HG03432 (cell line): ENCODE measurements at regions not wholly inside any gene's neighbourhood (a gene's known extent, or its start where the extent isn't known, plus 50 kb on each side); places are given as distances from the start of the nearest gene placed in this dataset.

ENCODE experiments used
- ATAC-seq: cut with Tn5 transposase; IDR thresholded peaks from one replicate; pipeline ENCODE4 v1.9.1; 2021; ENCODE audit warnings: mild to moderate bottlenecking, moderate library complexity; ENCODE audit not compliant: unreplicated experiment

DNA sequence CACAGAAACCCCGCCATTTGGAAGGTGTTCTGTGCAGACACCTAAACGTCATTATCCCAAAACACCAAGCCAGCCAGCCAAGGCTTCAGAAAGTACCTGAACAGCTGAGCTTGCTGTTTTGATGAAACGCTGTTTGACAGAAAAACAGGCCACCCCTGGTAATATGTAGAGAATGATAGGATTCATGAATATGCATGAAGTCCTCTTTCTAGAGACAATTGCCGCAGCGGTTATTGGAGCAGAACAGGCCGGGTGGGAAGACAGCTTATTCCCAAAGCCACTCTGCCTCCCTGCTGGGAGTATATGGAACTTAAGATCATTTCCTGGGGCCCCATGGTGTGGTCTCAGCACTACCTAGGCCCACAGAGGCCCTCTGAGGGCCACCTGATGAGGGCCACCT, 229.5 kb downstream of the UQCRFS1 start:
- no peak for ATAC-seq

DNA sequence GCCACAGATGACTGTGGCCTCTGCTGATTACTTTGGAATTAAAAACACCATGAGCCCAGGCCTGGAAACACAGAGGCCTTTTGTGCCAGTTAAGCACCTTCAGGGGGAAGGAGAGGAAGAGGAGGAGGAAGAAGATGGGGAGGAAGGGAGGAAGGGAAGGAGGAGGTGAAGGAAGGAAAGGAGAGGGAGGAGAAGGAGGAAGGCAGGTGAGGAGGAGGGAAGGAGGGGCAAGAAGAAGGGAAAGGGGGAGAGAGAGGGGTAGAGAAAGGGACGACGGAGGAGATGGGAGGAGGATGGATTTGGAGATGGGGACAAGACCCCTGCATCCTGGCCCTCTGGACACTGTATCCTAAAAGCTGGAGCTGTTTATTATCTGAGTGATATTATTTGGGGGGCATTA, 231.0 kb downstream of the UQCRFS1 start:
- no peak for ATAC-seq

DNA sequence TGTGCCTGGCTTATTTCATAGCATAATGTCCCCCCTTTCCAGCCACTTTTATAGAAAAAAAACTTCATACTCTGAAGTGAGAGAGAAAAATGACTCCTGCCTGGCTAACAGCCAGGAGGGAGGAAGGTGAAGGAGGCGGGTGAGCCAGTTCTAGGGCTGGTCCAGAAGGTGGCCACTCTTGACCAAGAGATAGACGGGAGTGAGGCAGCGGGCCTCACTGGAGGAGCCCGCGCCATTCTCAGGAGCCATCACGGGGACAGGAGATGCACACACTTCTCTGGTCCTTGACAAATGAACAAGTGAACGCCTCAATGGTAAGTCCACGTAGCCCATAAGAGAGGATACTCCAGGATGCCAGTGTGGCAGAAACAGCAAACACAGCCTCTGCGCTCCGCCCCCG, 231.4 kb downstream of the UQCRFS1 start:
- ATAC-seq, result no peak

DNA sequence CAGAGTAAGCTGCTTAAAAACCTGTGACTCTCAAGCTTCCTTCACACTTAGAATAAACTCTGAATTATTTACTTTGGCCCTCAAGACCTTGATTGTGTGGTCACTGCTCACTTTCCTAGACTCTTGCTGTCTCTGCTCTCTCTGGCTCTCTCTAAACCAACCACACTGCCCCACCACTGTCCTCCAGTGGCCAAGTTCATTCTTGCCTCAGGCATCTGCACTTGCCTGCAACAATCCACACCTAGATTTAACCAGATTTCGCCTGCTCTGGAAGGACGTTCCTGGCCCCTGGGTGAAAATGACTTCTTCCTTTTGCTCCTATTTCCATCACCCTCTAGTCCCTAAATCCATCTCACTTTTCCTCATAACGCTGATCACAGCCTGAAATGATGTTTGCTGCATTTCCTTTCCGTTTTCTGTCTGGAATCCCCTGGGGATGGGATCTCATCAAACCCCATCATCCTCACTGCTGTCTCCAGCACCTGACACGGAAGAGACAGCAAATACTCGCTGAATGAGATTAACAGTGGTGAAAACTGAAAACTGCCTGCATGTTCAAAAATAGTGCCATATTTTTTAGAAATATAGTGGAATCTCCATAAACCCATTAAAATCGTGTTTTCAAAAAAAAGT, 232.6 kb downstream of the UQCRFS1 start:
- no peak for ATAC-seq

DNA sequence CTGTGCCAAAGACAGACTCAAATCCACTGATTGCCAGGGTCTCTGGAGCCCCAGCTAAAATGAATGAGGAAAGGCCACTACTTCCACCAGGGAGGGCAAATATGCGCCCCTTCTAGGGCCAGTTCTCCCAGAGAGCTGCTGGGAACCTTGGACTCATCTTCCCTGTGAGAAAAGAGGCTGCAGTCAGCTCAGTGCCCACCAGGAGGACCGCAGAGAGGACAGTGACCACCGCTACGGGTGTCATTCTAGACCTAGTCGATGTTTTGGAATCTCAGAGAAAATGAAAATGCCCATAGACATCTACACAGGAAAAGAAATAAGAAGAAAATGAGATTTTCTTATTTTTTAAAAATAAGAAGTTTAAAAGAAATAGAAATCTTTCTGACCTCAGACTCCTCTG, 235.1 kb downstream of the UQCRFS1 start:
- no peak for ATAC-seq

DNA sequence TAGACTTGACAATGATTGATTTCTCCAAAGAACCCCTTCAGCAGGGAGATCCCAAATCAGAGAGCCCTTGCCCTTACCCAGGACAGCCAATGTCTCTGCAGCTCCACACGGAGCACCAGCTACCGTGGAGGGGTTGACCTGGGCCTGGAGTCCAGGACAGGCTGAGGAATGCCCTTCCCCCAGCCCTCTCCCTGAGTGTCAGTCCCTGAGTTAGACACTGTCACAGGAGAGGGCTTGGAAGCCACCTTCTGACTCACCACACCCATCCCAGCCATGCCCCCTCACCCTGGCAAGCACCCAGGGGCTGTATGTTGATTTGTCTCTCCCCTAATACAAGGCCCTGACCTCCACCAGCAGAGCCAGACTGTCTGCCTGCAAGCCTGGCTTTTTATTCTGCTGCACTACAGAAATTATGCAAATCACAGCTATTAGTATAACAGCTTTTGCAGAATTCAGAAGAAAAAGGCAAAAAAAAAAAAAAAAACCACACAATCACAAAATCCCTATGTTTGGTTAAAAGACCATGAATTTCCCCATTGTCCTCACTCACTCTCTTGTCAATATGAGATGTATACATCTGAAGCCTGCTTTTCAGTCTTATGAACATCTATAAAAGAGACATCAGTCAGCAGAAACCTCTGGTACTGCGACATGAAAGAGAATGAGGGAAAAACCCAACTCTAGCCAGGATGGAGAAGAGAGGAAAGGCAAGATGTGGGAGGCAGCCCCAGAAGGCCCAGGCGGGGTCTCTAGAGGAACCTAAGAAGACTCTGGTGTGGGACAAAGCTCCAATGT, 240.7 kb downstream of the UQCRFS1 start:
- no peak for ATAC-seq

DNA sequence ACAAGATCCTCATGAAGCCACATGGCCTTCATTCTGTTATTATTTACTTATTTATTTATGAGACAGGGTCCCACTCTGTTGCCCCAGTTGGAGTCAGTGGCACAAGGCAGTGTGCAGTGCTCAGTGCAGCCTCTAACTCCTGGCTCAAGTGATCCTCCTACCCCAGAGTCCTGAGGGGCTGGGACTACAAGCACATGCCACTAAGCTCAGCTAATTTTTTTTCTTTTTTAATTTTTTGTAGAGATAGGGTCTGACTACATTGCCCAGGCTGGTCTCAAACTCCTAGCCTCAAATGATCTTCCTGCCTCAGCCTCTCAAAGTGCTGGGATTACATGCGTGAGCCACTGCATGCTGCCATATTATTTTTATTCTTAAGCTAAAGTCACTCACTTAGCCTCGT, 241.4 kb downstream of the UQCRFS1 start:
- no peak for ATAC-seq

DNA sequence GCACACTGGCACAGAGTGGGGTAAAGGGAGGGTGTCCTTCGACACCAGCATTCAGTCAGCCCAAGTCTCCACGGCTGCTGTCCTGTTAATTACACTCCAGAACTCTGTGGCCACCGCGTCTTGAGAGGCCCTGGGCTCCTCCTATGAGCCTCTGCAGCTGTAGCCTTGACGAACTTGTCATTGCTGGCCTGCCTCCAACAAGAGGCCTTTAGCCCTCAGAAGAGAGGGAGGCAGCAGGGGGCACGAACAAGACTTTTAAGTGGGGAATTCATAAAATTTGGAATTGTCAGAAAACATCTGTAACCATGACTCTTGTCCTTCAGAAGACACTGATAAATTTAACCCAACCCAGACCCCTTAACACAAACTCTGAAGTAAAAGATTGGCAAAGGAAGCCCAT, 241.9 kb downstream of the UQCRFS1 start:
- no peak for ATAC-seq

DNA sequence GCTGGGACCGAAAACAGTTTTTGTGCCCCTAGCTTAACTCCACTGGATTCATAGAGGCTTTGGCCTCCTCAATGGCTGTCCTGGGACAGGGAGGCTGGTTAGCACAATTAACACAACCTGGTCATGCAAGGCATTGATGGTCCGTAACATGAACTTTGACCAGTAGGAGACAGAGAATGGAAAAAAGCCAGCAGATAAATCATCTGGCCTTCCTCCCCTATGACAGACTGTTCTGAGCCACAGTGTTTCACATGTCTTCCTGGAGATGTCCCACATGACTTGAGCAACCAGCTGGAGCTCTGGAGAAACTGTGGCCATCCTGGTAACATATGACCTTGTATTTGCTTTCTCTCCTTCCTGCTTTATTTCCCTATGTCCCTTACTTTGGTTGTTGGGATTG, 244.2 kb downstream of the UQCRFS1 start:
- no peak for ATAC-seq

DNA sequence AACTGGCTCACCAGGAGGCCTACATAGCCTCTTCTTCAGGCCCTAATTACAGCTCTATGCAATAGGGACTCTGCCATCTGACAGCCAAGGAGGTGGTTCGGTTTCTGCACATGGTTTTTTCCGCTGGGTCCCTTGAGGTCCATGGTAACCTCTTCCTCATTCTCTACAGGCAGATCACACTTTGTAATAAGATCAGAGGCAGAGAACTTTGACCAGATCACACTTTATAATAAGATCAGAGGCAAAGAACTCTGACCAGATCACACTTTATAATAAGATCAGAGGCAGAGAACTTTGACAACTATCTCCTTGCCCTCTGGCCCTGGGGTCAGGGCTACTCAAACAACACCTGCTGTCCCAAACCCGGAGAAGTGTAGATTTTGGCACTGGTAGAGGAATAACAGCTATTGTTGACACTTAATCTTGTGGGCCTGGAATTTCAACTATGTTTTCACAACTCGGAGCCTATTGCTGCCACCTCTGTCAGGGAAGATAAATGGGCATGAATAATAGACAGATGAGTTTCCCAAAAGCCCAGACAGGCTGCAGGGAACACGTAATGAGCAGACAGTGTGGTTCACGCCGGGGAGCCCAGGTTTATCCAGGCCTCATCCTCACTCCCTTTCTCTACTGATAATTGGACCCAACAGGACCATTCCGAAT, 246.1 kb downstream of the UQCRFS1 start:
- ATAC-seq, result no peak

DNA sequence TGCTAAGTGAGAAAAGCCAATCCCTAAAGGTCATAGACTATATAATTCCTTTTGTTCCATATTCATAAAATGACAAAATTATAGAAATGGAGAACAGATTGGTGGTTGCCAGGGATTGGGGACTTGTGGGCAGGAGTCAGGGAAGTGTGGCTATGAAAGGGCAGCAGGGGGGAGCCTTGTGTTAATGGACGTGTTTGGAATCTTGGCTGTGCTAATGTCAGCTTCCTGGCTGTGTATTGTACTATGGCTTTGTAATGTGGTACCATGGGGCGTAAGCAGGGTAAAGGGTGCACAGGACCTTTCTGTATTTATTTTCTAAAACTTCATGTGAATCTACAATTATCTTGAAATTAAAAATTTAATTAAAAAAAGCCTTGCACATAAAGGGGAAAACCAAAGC, 248.5 kb downstream of the UQCRFS1 start:
- ATAC-seq, result no peak

DNA sequence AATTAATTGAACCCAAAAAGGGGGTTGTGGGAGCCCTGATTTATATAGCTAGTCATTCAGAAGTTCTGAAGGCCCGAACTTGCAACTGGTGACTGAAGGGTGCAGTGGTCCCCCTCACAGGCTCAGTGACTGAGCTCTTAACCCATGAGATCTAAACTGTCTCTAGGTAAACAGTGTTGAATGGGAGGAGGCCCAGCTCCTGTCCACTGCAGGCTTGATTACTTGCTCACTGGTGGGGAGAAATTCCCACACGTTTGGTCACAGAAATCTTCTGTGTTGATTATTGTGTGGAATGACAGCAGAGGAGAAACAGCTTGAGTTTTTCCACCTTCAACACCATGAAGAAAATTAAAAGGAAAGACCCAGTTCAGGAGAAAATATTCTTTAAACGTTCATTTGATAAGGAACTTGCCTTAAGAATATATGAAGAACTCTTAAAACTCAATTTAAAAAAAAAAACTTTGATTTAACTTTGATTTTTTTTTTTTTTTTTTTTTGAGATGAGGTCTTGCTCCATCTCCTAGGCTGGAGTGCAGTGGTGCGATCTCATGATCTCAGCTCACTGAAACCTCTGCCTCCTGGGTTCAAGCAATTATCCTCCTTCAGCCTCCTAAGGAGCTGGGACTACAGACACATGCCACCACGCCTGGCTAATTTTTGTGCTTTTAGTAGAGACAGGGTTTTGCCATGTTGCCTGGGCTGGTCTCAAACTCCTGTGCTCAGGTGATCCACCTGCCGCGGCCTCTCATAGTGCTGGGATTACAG, 249.3 kb downstream of the UQCRFS1 start:
- no peak for ATAC-seq

DNA sequence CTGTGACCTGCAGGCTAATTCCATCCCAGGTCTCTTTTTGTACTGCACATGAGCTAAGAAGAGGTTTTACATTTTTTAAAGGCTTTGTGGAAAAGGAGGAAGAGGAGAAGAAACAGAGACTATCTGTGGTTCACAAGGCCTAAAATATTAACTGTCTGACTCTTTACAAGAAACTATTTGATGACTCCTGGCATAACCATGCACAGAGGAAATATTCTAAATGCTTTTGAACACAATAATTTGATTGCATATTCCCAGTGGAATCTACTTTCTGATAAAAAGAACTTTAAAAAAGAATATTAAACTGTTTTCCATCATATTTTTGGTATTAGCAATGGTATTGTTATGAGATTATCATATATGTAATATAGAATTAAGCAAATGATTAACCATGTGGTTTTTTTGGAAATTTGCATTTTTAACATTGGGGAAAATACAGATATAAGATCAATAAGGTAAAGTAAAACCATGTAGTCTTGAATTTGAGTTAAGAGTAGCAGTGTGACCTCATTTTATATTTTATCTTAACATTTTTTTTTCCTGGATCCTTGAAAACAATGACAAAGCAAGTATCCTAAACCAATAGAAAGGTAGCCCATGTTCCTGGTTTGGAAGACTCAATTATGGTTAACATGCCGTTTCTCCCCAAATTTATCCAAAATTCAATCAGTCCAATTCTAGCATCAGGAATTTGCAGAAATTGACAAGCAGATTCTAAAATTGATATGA, 251.0 kb downstream of the UQCRFS1 start:
- ATAC-seq, result no peak

DNA sequence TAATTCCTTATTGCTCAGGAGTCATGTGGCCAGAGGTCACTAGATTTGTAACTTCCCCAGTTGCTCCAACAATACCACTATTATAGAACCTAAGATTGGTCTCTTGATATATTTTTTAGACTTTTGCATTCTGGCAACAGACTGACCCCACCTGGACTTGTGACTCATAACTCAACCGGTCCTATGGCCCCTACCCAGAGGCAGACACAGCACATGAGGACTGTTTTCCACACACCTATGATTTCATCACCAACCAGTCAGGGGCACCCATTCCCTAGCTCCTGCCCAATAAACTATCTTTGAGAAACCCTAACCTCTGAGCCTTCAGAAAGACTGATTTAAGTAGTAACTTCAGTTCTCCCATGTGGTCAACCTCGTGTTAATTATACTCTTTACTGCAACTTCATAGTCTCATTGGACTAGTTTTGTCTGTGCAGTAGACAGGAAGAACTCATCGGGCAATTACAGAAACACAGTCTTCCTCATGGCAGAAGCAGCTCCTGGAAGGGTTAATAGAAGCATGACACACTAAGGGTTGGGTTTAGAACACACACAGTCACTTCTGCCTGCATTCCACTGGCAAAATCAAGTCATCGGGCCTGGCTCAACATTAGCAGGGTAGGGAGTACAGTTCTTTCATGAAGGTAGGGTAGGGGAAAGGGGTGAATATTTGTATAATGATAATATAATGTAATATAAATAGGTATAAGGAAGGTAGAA, 251.8 kb downstream of the UQCRFS1 start:
- no peak for ATAC-seq

DNA sequence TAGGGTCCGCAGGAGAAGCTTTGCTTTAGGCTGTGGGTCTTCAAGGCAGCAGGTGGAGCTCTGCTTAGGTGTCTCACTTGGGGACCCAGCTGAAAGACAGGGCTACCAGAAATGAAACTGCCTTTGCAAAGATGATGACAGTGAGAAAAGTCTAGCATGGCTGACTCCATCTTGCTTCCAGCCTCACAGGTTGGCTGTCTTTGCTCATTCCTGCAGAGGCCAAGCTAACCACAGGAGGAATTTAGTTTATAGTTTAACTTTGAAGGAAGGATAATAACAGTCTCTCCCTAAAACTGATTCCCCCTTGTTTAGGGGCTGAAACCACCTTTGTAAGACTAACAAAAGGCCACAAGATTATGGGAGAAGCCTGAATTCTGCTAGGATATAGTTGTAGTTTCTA, 252.4 kb downstream of the UQCRFS1 start:
- no peak for ATAC-seq

DNA sequence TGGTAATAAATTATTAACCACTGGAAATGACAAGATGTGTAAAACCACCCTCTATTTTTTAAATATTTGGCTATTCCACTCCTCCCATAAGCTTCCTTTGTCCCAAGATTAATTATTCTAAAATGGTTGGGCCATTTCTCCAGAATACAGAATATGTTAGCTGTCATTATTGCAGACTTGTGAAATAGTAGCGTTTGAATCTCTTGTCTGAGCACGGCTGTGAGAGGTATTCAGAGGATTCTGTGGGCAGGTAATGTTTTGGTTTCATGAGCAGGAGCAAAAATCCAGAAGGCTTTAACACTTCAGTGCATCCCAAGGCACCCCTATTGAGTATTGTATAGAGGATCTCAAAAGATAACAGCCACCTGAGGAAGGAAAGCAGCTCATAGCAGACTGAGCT, 256.0 kb downstream of the UQCRFS1 start:
- no peak for ATAC-seq

DNA sequence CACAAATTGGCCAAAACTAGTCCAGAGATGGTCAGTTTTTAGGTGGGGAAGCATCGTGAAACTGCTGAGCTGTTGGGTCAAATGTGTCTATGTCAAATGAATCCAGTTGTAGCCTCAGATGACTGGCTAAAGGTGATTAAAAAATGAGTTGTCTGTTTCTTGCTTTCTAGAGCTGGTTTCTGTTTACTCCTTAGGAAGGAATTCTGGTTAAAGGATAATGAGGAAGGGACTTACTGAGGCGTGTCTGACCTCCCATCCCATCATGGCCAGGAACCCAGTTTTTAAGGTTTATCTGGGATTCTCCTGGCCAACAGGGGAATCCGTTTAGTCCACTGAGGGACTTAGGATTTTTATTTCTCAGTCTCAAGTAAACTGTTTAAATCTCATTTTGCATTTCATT, 256.5 kb downstream of the UQCRFS1 start:
- no peak for ATAC-seq

DNA sequence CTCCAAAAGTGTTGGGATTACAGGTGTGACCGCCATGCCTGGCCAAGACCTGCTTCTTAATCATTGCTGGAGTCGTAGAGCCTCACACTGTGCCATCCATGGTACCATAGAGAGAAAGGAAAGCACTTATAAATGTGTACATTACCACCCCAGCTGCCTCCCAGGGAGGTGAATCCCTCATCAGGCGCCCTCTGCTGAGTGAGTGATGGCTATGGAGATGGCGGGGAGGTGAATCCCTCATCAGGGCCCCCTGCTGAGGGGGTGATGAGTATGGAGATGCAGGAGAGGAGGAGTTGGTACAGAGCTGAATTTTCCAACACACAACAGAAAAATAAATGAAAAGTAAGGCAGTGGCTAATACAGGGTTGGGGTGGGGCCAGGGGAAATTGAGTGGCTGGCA, 263.4 kb downstream of the UQCRFS1 start:
- ATAC-seq, result no peak

DNA sequence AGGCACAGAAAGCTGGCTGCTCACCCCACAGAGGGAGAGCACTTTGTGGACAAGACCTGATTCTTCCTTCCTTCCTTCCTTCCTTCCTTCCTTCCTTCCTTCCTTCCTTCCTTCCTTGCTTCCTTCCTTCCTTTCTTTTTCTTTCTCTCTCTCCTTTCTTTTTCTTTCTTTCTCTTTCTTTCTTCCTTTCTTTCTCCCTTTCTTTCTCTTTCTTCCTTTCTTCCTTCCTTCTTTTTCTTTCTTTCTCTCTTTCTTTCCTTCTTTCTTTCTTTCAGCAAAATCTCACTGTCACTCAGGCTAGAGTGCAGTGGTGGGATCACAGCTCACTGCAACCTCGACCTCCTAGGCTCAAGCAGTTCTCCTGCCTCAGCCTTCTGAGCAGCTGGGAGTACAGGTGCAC, 263.9 kb downstream of the UQCRFS1 start:
- no peak for ATAC-seq

DNA sequence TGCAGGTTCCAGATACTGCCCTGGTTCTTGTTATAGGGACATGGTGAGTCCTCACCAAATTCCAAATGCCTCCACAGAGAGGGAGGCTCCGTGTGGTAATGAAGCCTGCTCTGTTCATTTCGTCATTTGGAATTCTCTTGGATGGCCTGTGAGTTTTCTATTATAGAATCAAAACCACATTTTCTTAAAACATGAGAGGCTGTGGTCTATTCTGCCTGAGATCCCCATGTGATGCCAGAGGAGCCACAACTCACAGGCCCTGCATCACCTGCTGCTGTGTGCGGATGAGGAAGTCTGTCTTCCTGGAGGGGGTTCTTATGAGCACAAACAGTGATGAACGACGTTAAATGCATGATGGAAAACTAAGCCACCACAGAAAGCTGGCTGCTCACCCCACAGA, 264.4 kb downstream of the UQCRFS1 start:
- no peak for ATAC-seq
